GM23338 (cell line): ENCODE measurements at regions not wholly inside any gene's neighbourhood (a gene's known extent, or its start where the extent isn't known, plus 50 kb on each side); places are given as distances from the start of the nearest gene placed in this dataset.

ENCODE experiments used
- ATAC-seq: fragments of 200-7000 bp; cut with Tn5 transposase; 3 replicates; pipeline ENCODE4 v1.9.1; 2020
- DNase-seq: peaks from one replicate; pipeline ENCODE4 v3.0.0-alpha.2; 2015; ENCODE audit warnings: low spot score
- H2AFZ ChIP-seq: fragments of 200-600 bp; sonication (generic); 2 replicates; pipeline ENCODE4 v1.8.0; 2016; ENCODE audit warnings: antibody characterized with exemption, mild to moderate bottlenecking, moderate library complexity
- H3F3A ChIP-seq: fragments of 200-600 bp; sonication (generic); replicated peaks from 2 replicates; pipeline ENCODE4 v1.8.0; 2017; ENCODE audit warnings: antibody characterized with exemption, mixed run types, low read depth
- H3K27ac ChIP-seq: fragments of 200-600 bp; sonication (generic); 2 replicates; pipeline ENCODE4 v1.6.1; 2016; ENCODE audit warnings: low read depth
- H3K27me3 ChIP-seq: fragments of 200-600 bp; sonication (generic); 2 replicates; pipeline ENCODE4 v1.8.0; 2016; ENCODE audit warnings: mild to moderate bottlenecking, mixed run types, moderate library complexity; ENCODE audit not compliant: insufficient read depth
- H3K36me3 ChIP-seq: fragments of 200-600 bp; sonication (generic); 2 replicates; pipeline ENCODE4 v1.8.0; 2016; ENCODE audit warnings: mild to moderate bottlenecking; ENCODE audit not compliant: insufficient read depth
- H3K4me1 ChIP-seq: fragments of 200-600 bp; sonication (generic); 2 replicates; pipeline ENCODE4 v1.8.0; 2016; ENCODE audit warnings: mild to moderate bottlenecking, moderate library complexity; ENCODE audit not compliant: insufficient read depth
- H3K4me2 ChIP-seq: fragments of 200-600 bp; sonication (generic); 2 replicates; pipeline ENCODE4 v1.7.1; 2017; ENCODE audit warnings: mixed run types
- H3K4me3 ChIP-seq: fragments of 200-600 bp; sonication (generic); 2 replicates; pipeline ENCODE4 v1.6.1; 2016; ENCODE audit warnings: mixed run types
- H3K79me2 ChIP-seq: fragments of 200-600 bp; sonication (generic); replicated peaks from 2 replicates; pipeline ENCODE4 v1.8.0; 2017; ENCODE audit warnings: mild to moderate bottlenecking; ENCODE audit not compliant: insufficient read depth
- H3K9me2 ChIP-seq: fragments of 200-600 bp; sonication (generic); 2 replicates; pipeline ENCODE4 v1.8.0; 2017; ENCODE audit not compliant: insufficient read depth
- H4K20me1 ChIP-seq: fragments of 200-600 bp; sonication (generic); replicated peaks from 2 replicates; pipeline ENCODE4 v1.8.0; 2017; ENCODE audit warnings: mild to moderate bottlenecking; ENCODE audit not compliant: insufficient read depth
- H3K27ac Mint-ChIP-seq: 2 replicates; pipeline ENCODE4 v1.8.0; 2020; ENCODE audit warnings: inconsistent platforms, mild to moderate bottlenecking, moderate library complexity, mixed read lengths
- H3K27me3 Mint-ChIP-seq: 3 replicates; pipeline ENCODE4 v1.8.0; 2022; ENCODE audit warnings: low read depth, mild to moderate bottlenecking, moderate library complexity, mixed read lengths, inconsistent platforms; ENCODE audit not compliant: insufficient read depth, poor library complexity
- H3K36me3 Mint-ChIP-seq: 3 replicates; pipeline ENCODE4 v1.8.0; 2021; ENCODE audit warnings: low read depth, mild to moderate bottlenecking, inconsistent platforms, moderate library complexity, mixed read lengths
- H3K4me1 Mint-ChIP-seq: 3 replicates; pipeline ENCODE4 v1.8.0; 2020; ENCODE audit warnings: mild to moderate bottlenecking, inconsistent platforms, mixed read lengths
- H3K4me3 Mint-ChIP-seq: 3 replicates; pipeline ENCODE4 v1.8.0; 2021; ENCODE audit warnings: moderate library complexity, mild to moderate bottlenecking, inconsistent platforms, mixed read lengths
- H3K9me3 Mint-ChIP-seq: 3 replicates; pipeline ENCODE4 v1.8.0; 2020; ENCODE audit warnings: moderate library complexity, mild to moderate bottlenecking, inconsistent platforms, mixed read lengths
- CTCF ChIP-seq, 2 experiments: fragments of 200-600 bp in 1 of 2; sonication (generic) in 1 of 2; conservative IDR thresholded peaks; 2 replicates each; pipeline versions ENCODE4 v1.5.1 to v1.6.1; 2016 to 2017; ENCODE audit warnings: antibody characterized with exemption in 2 of 2, low read depth in 2 of 2, mild to moderate bottlenecking in 2 of 2, moderate library complexity in 1 of 2
- ETS1 ChIP-seq: IDR thresholded peaks from 2 replicates; pipeline ENCODE4 v1.6.1; 2016; ENCODE audit warnings: antibody characterized with exemption
- JUNB ChIP-seq: IDR thresholded peaks from one replicate; pipeline ENCODE4 v1.6.1; 2016; ENCODE audit warnings: antibody characterized with exemption; ENCODE audit not compliant: unreplicated experiment
- POLR2AphosphoS5 ChIP-seq: IDR thresholded peaks from 2 replicates; pipeline ENCODE4 v1.6.1; 2016; ENCODE audit warnings: antibody characterized with exemption, low read depth
- REST ChIP-seq: IDR thresholded peaks from one replicate; pipeline ENCODE4 v1.6.1; 2018; ENCODE audit warnings: antibody characterized with exemption; ENCODE audit not compliant: unreplicated experiment

GRCh38 chr2:82789851-82790205 is 1669.3 kb downstream of the SUCLG1 start:
- H4K20me1 ChIP-seq = no peaks in the 10 kb centered on the region
- Mint-ChIP-seq H3K27me3 (no peaks in the 10 kb centered on the region), H3K4me3 (no peak overlapping the region), H3K27ac (no peak overlapping the region), H3K9me3 (no peaks in the 10 kb centered on the region), H3K4me1 (no peaks in the 10 kb centered on the region), H3K36me3 (no peaks in the 10 kb centered on the region)
- ATAC-seq = no peak
- TF ChIP-seq REST = no peak
- no peak for TF ChIP-seq JUNB
- no peak for TF ChIP-seq ETS1
- no peaks in the 10 kb centered on the region for H3K36me3 ChIP-seq
- H3K4me2 ChIP-seq = no peak overlapping the region
- DNase-seq = no peak
- H3F3A ChIP-seq = no peaks in the 10 kb centered on the region
- no peak overlapping the region for H3K4me3 ChIP-seq
- H3K9me2 ChIP-seq = no peaks in the 10 kb centered on the region; the same call in 1 of the 2 replicates
- no peaks in the 10 kb centered on the region for H3K4me1 ChIP-seq
- no peak overlapping the region; the same call in 1 of the 2 replicates for H2AFZ ChIP-seq
- no peaks in the 10 kb centered on the region for H3K79me2 ChIP-seq
- no peak overlapping the region for H3K27ac ChIP-seq
- no peaks in the 10 kb centered on the region for H3K27me3 ChIP-seq

- Histone ChIP-seq H3K36me3 (no peaks in the 10 kb centered on the region), H3K4me3 (no peak overlapping the region), H3K79me2 (no peaks in the 10 kb centered on the region), H4K20me1 (no peaks in the 10 kb centered on the region), H2AFZ (no peak overlapping the region), H3F3A (no peaks in the 10 kb centered on the region), H3K27me3 (no peaks in the 10 kb centered on the region), H3K4me1 (no peaks in the 10 kb centered on the region), H3K4me2 (no peak overlapping the region), H3K9me2 (no peaks in the 10 kb centered on the region; the same call in 1 of the 2 replicates), H3K27ac (no peak overlapping the region)
- no peaks in the 10 kb centered on the region for H3K9me3 Mint-ChIP-seq
- DNase-seq = no peak
- H3K27me3 Mint-ChIP-seq = no peaks in the 10 kb centered on the region
- H3K4me1 Mint-ChIP-seq = no peaks in the 10 kb centered on the region
- H3K27ac Mint-ChIP-seq = no peak overlapping the region
- ATAC-seq = no peak
- H3K36me3 Mint-ChIP-seq = no peaks in the 10 kb centered on the region
- H3K4me3 Mint-ChIP-seq = no peak overlapping the region
- TF ChIP-seq JUNB = no peak
- TF ChIP-seq POLR2AphosphoS5 = no peak
- no peak for TF ChIP-seq REST
- no peak for TF ChIP-seq CTCF (conservative IDR thresholded peaks at IDR 0.05; ENCODE audit: low read depth in 2 of 2)
Observed at GRCh38 chr2:82781176-82781915, 1677.7 kb downstream of the SUCLG1 start.
